WTC11 (cell line): ENCODE measurements at regions not wholly inside any gene's neighbourhood (a gene's known extent, or its start where the extent isn't known, plus 50 kb on each side); places are given as distances from the start of the nearest gene placed in this dataset.

Source experiments
- CTCF ChIP-seq: fragments of 200-600 bp; IDR thresholded peaks from 2 replicates; pipeline ENCODE4 v1.8.0; 2022; ENCODE audit warnings: antibody characterized with exemption
- HMGXB4 ChIP-seq: sonication (generic); formaldehyde crosslinking; IDR thresholded peaks from 2 replicates; pipeline ENCODE4 v1.8.1; 2023; ENCODE audit warnings: mild to moderate bottlenecking, moderate library complexity, missing genetic modification reagents
- MAX ChIP-seq: sonication (generic); formaldehyde crosslinking; IDR thresholded peaks from 2 replicates; pipeline ENCODE4 v1.8.0; 2022; ENCODE audit warnings: mild to moderate bottlenecking, missing genetic modification reagents
- NFYB ChIP-seq: sonication (generic); formaldehyde crosslinking; conservative IDR thresholded peaks from 2 replicates; pipeline ENCODE4 v1.8.0; 2022; ENCODE audit warnings: low read depth, missing genetic modification reagents
- NR2C2 ChIP-seq: sonication (generic); formaldehyde crosslinking; IDR thresholded peaks from 2 replicates; pipeline ENCODE4 v1.8.0; 2022; ENCODE audit warnings: mild to moderate bottlenecking, missing genetic modification reagents
- SP1 ChIP-seq: sonication (generic); formaldehyde crosslinking; conservative IDR thresholded peaks from 2 replicates; pipeline ENCODE4 v1.8.1; 2022; ENCODE audit warnings: missing genetic modification reagents
- ZNF423 ChIP-seq: fragments of 250-450 bp; sonication (Bioruptor Pico); IDR thresholded peaks from 2 replicates; pipeline ENCODE4 v2.1.2; 2022; ENCODE audit warnings: mild to moderate bottlenecking, moderate library complexity
- TF ChIP-seq, protein P1 (sequence below): sonication (generic); formaldehyde crosslinking; IDR thresholded peaks from 2 replicates; pipeline ENCODE4 v1.8.1; 2022; ENCODE audit warnings: missing genetic modification reagents, borderline replicate concordance
- TF ChIP-seq, protein P2 (sequence below): sonication (generic); formaldehyde crosslinking; IDR thresholded peaks from 2 replicates; pipeline ENCODE4 v1.8.1; 2023; ENCODE audit warnings: mild to moderate bottlenecking, missing genetic modification reagents, moderate library complexity

- TF ChIP-seq NFYB (CRISPR knock-in tag), result no peak
- no peak for TF ChIP-seq CTCF
- no peak for TF ChIP-seq MAX
- no peak for TF ChIP-seq NR2C2
- TF ChIP-seq, protein P1, sequence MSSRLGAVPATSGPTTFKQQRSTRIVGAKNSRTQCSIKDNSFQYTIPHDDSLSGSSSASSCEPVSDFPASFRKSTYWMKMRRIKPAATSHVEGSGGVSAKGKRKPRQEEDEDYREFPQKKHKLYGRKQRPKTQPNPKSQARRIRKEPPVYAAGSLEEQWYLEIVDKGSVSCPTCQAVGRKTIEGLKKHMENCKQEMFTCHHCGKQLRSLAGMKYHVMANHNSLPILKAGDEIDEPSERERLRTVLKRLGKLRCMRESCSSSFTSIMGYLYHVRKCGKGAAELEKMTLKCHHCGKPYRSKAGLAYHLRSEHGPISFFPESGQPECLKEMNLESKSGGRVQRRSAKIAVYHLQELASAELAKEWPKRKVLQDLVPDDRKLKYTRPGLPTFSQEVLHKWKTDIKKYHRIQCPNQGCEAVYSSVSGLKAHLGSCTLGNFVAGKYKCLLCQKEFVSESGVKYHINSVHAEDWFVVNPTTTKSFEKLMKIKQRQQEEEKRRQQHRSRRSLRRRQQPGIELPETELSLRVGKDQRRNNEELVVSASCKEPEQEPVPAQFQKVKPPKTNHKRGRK (CRISPR knock-in tag), result no peak
- TF ChIP-seq HMGXB4 (CRISPR knock-in tag), result no peak
- TF ChIP-seq, protein P2, sequence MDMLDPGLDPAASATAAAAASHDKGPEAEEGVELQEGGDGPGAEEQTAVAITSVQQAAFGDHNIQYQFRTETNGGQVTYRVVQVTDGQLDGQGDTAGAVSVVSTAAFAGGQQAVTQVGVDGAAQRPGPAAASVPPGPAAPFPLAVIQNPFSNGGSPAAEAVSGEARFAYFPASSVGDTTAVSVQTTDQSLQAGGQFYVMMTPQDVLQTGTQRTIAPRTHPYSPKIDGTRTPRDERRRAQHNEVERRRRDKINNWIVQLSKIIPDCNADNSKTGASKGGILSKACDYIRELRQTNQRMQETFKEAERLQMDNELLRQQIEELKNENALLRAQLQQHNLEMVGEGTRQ, result no peak
- no peak for TF ChIP-seq SP1 (CRISPR knock-in tag)
- TF ChIP-seq ZNF423 (CRISPR knock-in tag), result no peak
Observed at GRCh38 chr2:184078496-184078895, 519.8 kb upstream of the ZNF804A start.
